ENCODE measurements at regions not wholly inside any gene's neighbourhood (a gene's known extent, or its start where the extent isn't known, plus 50 kb on each side); places are given as distances from the start of the nearest gene placed in this dataset.
"Not testable (repeated sequence)": the region's sequence is repeated elsewhere in the genome, so short reads cannot be mapped to it uniquely, and the experiment has no call there.

- no peak for DNase-seq
Observed at GRCh38 chr2:225254363-225254762, 145.1 kb upstream of the NYAP2 start.

GRCh38 chr2:225244933-225245332 is 154.6 kb upstream of the NYAP2 start:
- DNase-seq = no peak

GRCh38 chr2:225236769-225237323 is 162.7 kb upstream of the NYAP2 start:
- DNase-seq = no peak

GRCh38 chr2:225233234-225233633 is 166.3 kb upstream of the NYAP2 start:
- no peak for DNase-seq

GRCh38 chr2:225231900-225232299 is 167.6 kb upstream of the NYAP2 start:
- no peak for DNase-seq

GRCh38 chr2:225229346-225229745 is 170.2 kb upstream of the NYAP2 start:
- DNase-seq = not testable (repeated sequence)

- no peak for DNase-seq
Observed at GRCh38 chr2:225226441-225226840, 173.1 kb upstream of the NYAP2 start.

GRCh38 chr2:225223301-225223700 is 176.2 kb upstream of the NYAP2 start:
- DNase-seq = no peak

- no peak for DNase-seq
Observed at GRCh38 chr2:225207471-225207870, 165.2 kb upstream of the DOCK10 start.

GRCh38 chr2:225207043-225207442 is 164.8 kb upstream of the DOCK10 start:
- DNase-seq = no peak

GRCh38 chr2:225196579-225196978 is 154.3 kb upstream of the DOCK10 start:
- DNase-seq = no peak

GRCh38 chr2:225192869-225193268 is 150.6 kb upstream of the DOCK10 start:
- no peak for DNase-seq

GRCh38 chr2:225190987-225191386 is 148.7 kb upstream of the DOCK10 start:
- no peak for DNase-seq

GRCh38 chr2:225184948-225185347 is 142.7 kb upstream of the DOCK10 start:
- no peak for DNase-seq

- DNase-seq = no peak
Observed at GRCh38 chr2:225182126-225182525, 139.9 kb upstream of the DOCK10 start.

- peak in 6 of 56 donors; percentile 0 to 52 (median 8) for DNase-seq
Observed at GRCh38 chr2:225177098-225177497, 134.8 kb upstream of the DOCK10 start.

GRCh38 chr2:225173909-225174308 is 131.6 kb upstream of the DOCK10 start:
- DNase-seq = no peak

GRCh38 chr2:225171350-225171749 is 129.1 kb upstream of the DOCK10 start:
- DNase-seq = no peak

GRCh38 chr2:225170162-225170561 is 127.9 kb upstream of the DOCK10 start:
- no peak for DNase-seq

- DNase-seq = no peak
Observed at GRCh38 chr2:225169396-225169795, 127.1 kb upstream of the DOCK10 start.

- DNase-seq = peak in 1 of 56 donors; percentile 4
Observed at GRCh38 chr2:225165052-225165451, 122.8 kb upstream of the DOCK10 start.

- DNase-seq = peak in 5 of 56 donors; percentile 0 to 9 (median 1)
Observed at GRCh38 chr2:225164401-225165050, 122.3 kb upstream of the DOCK10 start.

GRCh38 chr2:225158360-225158759 is 116.1 kb upstream of the DOCK10 start:
- no peak for DNase-seq

Data from nucleus accumbens (tissue), 56 donors.